SKM-1 treated with dmso at 0.1 percent for 144 hours (cell line): ENCODE measurements at regions not wholly inside any gene's neighbourhood (a gene's known extent, or its start where the extent isn't known, plus 50 kb on each side); places are given as distances from the start of the nearest gene placed in this dataset.

Experiments used
- DNase-seq: peaks from one replicate; lab custom pipeline; 2025; ENCODE audit not compliant: unreplicated experiment; lab: John Stamatoyannopoulos, UW

- no peak for DNase-seq
Measured at GRCh38 chr2:16335604-16335930, 330.1 kb downstream of the CYRIA start.

GRCh38 chr2:16334886-16335603, 330.6 kb downstream of the CYRIA start:
- DNase-seq = no peak

- DNase-seq = no peak
Measured at GRCh38 chr2:16334366-16334765, 331.3 kb downstream of the CYRIA start.

GRCh38 chr2:16333681-16334080, 332.0 kb downstream of the CYRIA start:
- DNase-seq = no peak

- no peak for DNase-seq
Measured at GRCh38 chr2:16332681-16333557, 332.7 kb downstream of the CYRIA start.

- DNase-seq = no peak
Measured at GRCh38 chr2:16331772-16332171, 333.9 kb downstream of the CYRIA start.

- no peak for DNase-seq
Measured at GRCh38 chr2:16330982-16331381, 334.7 kb downstream of the CYRIA start.

GRCh38 chr2:16330571-16330970, 335.1 kb downstream of the CYRIA start:
- no peak for DNase-seq

- no peak for DNase-seq
Measured at GRCh38 chr2:16330012-16330411, 335.6 kb downstream of the CYRIA start.

- DNase-seq = no peak
Measured at GRCh38 chr2:16329421-16329820, 336.2 kb downstream of the CYRIA start.

GRCh38 chr2:16328521-16329190, 337.0 kb downstream of the CYRIA start:
- DNase-seq = no peak

GRCh38 chr2:16327326-16327725, 338.3 kb downstream of the CYRIA start:
- no peak for DNase-seq

GRCh38 chr2:16326711-16327300, 338.8 kb downstream of the CYRIA start:
- no peak for DNase-seq

- no peak for DNase-seq
Measured at GRCh38 chr2:16325976-16326510, 339.6 kb downstream of the CYRIA start.

GRCh38 chr2:16325016-16325975, 340.3 kb downstream of the CYRIA start:
- no peak for DNase-seq

- no peak for DNase-seq
Measured at GRCh38 chr2:16324544-16324937, 341.1 kb downstream of the CYRIA start.

GRCh38 chr2:16323551-16324543, 341.8 kb downstream of the CYRIA start:
- no peak for DNase-seq

- no peak for DNase-seq
Measured at GRCh38 chr2:16323126-16323520, 342.5 kb downstream of the CYRIA start.
